ENCODE measurements at regions not wholly inside any gene's neighbourhood (a gene's known extent, or its start where the extent isn't known, plus 50 kb on each side); places are given as distances from the start of the nearest gene placed in this dataset.
"Not testable (repeated sequence)": the region's sequence is repeated elsewhere in the genome, so short reads cannot be mapped to it uniquely, and the experiment has no call there.

DNA sequence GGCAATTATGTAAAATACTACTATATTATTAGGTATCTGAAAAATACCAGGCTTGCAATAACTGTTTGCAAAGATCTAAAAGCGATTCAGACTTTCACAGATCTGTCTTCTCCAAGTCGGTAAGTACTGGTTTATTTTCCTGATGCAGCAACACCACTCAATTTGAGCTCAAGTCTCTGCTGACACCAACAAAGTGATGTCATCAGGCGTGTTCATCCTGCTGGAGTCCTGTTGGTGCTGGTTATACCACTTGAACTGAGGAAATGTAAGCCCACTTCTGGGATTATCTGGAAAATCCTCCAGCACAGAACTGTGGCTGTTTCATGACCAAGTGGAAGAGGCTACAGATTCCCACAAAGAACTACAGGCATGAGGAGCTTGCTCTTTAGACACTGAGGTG, 267.6 kb downstream of the BCL2 start:
- H3K27ac ChIP-seq (ENCODE audit: low read depth, low read length): no peak overlapping the region
- H3K4me1 ChIP-seq (ENCODE audit: control insufficient read depth, insufficient read depth, low read length, unreplicated experiment): no peaks in the 10 kb centered on the region
- no peak overlapping the region for H2AFZ ChIP-seq (ENCODE audit: low read length, unreplicated experiment)
- H3K27me3 ChIP-seq (ENCODE audit: insufficient read depth, low read length): peaks cover 55% of the 10 kb centered on the region
- H3K4me3 ChIP-seq (ENCODE audit: low read depth, low read length): no peak overlapping the region
- no peaks in the 10 kb centered on the region for H3K79me2 ChIP-seq (ENCODE audit: control insufficient read depth, insufficient read depth, low read length, unreplicated experiment)
- H3K36me3 ChIP-seq (ENCODE audit: insufficient read depth, low read length): no peaks in the 10 kb centered on the region

GRCh38 chr18:63050667-63051395, 268.7 kb downstream of the BCL2 start:
- H3K27ac ChIP-seq (ENCODE audit: low read depth, low read length); H3K36me3 ChIP-seq (ENCODE audit: insufficient read depth, low read length): not testable (repeated sequence)
- peaks cover 55% of the 10 kb centered on the region for H3K27me3 ChIP-seq (ENCODE audit: insufficient read depth, low read length)

DNA sequence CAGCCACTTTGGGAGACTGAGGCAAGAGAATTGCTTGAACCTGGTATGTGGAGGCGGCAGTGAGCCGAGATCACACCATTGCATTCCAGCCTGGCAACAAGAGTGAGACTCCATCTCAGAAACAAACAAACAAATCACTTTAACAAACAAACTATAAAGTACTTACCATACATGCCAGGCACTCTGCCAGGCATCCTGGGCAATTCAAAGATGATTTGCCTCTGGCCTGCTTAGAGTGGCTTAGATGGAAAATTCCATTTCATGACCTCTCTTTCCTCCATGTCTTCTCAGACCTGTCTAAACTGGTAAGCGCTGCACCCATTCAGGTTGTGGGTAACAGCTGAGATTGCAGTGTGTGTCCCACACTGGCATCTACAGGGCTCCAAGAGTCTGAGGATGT, 273.2 kb downstream of the BCL2 start:
- Histone ChIP-seq H2AFZ (ENCODE audit: low read length, unreplicated experiment) (no peak overlapping the region), H3K79me2 (ENCODE audit: control insufficient read depth, insufficient read depth, low read length, unreplicated experiment) (no peaks in the 10 kb centered on the region), H3K4me1 (ENCODE audit: control insufficient read depth, insufficient read depth, low read length, unreplicated experiment) (no peaks in the 10 kb centered on the region), H3K36me3 (ENCODE audit: insufficient read depth, low read length) (no peaks in the 10 kb centered on the region), H3K27me3 (ENCODE audit: insufficient read depth, low read length) (peaks cover 33% of the 10 kb centered on the region), H3K4me3 (ENCODE audit: low read depth, low read length) (no peak overlapping the region), H3K27ac (ENCODE audit: low read depth, low read length) (no peak overlapping the region)

More at GRCh38 chr18:63050667-63051395, 268.7 kb downstream of the BCL2 start:
- H3K4me1 ChIP-seq (ENCODE audit: control insufficient read depth, insufficient read depth, low read length, unreplicated experiment); H2AFZ ChIP-seq (ENCODE audit: low read length, unreplicated experiment); H3K79me2 ChIP-seq (ENCODE audit: control insufficient read depth, insufficient read depth, low read length, unreplicated experiment); H3K4me3 ChIP-seq (ENCODE audit: low read depth, low read length): not testable (repeated sequence)

DNA sequence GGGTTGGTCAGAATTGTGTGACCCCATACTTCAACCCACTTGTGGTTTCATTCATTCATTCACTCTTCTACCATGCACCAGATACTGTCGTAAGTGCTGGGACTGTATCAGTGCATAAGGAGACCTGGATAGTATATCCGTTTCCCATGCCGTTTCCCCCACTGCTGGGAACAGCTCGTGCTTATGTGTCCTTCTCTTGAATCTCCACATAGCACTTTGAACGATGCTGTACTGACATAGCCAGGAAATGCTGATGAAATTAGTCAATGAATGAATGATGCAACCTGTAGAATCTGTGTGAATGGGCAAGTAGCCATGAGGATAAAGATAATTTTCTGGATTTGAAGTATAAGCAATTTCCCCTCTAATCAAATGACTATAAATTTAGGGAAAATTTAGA, 276.1 kb downstream of the BCL2 start:
- H3K27ac ChIP-seq (ENCODE audit: low read depth, low read length): no peak overlapping the region
- H3K4me3 ChIP-seq (ENCODE audit: low read depth, low read length): no peak overlapping the region
- H3K4me1 ChIP-seq (ENCODE audit: control insufficient read depth, insufficient read depth, low read length, unreplicated experiment): no peaks in the 10 kb centered on the region
- no peaks in the 10 kb centered on the region for H3K36me3 ChIP-seq (ENCODE audit: insufficient read depth, low read length)
- no peaks in the 10 kb centered on the region for H3K79me2 ChIP-seq (ENCODE audit: control insufficient read depth, insufficient read depth, low read length, unreplicated experiment)
- no peak overlapping the region for H2AFZ ChIP-seq (ENCODE audit: low read length, unreplicated experiment)
- peaks cover 25% of the 10 kb centered on the region for H3K27me3 ChIP-seq (ENCODE audit: insufficient read depth, low read length)

GRCh38 chr18:63042351-63042750, 277.2 kb downstream of the BCL2 start:
- Histone ChIP-seq H3K4me3 (ENCODE audit: low read depth, low read length) (no peak overlapping the region), H3K27me3 (ENCODE audit: insufficient read depth, low read length) (peaks cover 24% of the 10 kb centered on the region), H2AFZ (ENCODE audit: low read length, unreplicated experiment) (no peak overlapping the region), H3K4me1 (ENCODE audit: control insufficient read depth, insufficient read depth, low read length, unreplicated experiment) (no peaks in the 10 kb centered on the region), H3K79me2 (ENCODE audit: control insufficient read depth, insufficient read depth, low read length, unreplicated experiment) (no peaks in the 10 kb centered on the region), H3K36me3 (ENCODE audit: insufficient read depth, low read length) (no peaks in the 10 kb centered on the region), H3K27ac (ENCODE audit: low read depth, low read length) (no peak overlapping the region)

DNA sequence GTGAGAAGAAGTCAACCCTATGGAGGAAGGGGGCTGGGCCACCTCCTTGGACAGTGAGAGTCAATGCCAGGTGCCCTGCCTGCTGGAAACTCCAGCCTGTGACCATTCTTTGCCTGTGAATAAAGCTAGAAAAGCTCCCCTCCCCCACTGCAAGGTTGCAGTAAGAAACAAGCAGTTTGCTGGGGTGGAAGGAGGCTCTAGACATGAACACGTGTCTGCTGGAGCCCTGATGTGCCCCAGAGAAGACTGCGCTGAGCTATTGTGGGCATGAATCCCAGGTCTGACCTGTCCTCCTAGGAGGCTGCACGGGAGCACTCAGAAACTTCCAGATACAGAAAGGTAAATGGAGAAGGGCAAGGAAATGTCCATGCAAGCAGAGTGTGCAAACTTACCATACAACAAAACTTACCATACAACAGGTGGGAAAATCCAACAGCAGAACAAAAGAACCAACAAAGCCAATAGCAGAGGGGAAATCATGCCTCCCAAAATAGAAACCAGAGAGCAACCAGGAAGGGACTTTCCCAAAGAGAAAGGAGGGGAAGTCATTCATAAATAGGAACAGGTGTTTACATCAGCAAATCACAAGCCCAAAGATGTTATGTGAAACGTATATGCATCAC, 278.7 kb downstream of the BCL2 start:
- H3K27ac ChIP-seq (ENCODE audit: low read depth, low read length): no peak overlapping the region
- no peak overlapping the region for H3K4me3 ChIP-seq (ENCODE audit: low read depth, low read length)
- peaks cover 23% of the 10 kb centered on the region for H3K27me3 ChIP-seq (ENCODE audit: insufficient read depth, low read length)
- H2AFZ ChIP-seq (ENCODE audit: low read length, unreplicated experiment): no peak overlapping the region
- H3K36me3 ChIP-seq (ENCODE audit: insufficient read depth, low read length): no peaks in the 10 kb centered on the region
- H3K79me2 ChIP-seq (ENCODE audit: control insufficient read depth, insufficient read depth, low read length, unreplicated experiment): no peaks in the 10 kb centered on the region
- no peaks in the 10 kb centered on the region for H3K4me1 ChIP-seq (ENCODE audit: control insufficient read depth, insufficient read depth, low read length, unreplicated experiment)

DNA sequence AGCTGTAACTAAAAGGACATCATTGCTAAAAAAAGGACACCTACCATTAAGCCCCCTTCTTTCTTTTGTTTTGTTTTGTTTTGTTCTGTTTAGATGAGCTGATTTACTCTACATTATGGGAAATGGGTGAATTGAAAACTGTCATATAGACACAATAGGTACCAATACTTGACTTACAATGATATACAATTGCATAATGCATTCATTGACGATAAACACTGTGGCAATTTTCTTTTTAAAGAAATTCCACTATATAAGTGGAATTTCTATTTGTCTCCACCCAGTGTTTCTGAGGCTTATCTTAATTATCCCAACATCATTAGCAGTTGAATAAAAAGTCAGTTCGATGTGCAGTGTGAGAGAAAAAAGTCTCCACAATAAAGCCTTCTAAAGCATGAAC, 282.1 kb downstream of the BCL2 start:
- Histone ChIP-seq H3K4me3 (ENCODE audit: low read depth, low read length) (no peak overlapping the region), H3K36me3 (ENCODE audit: insufficient read depth, low read length) (no peaks in the 10 kb centered on the region), H3K27ac (ENCODE audit: low read depth, low read length) (no peak overlapping the region), H3K27me3 (ENCODE audit: insufficient read depth, low read length) (peaks cover 23% of the 10 kb centered on the region), H3K4me1 (ENCODE audit: control insufficient read depth, insufficient read depth, low read length, unreplicated experiment) (no peaks in the 10 kb centered on the region), H2AFZ (ENCODE audit: low read length, unreplicated experiment) (no peak overlapping the region), H3K79me2 (ENCODE audit: control insufficient read depth, insufficient read depth, low read length, unreplicated experiment) (no peaks in the 10 kb centered on the region)

DNA sequence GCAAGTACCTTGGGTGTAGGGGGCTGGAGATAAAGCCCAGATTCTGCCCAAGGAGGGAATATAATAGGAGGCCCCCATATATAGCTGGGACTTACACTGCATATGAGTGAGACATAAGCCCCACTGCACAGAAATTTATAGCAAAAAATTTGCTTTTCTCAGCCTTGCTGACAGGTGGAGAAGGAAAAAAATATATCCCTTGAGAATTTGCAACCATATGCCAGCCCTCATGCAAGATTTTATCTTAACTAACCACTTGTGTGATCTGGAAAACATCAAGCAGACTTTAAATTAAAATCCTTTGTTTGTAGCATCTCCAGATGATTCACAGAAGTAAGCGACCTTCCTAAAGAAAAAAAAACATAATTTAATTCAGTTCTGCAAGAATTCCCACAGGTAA, 288.2 kb downstream of the BCL2 start:
- no peak overlapping the region for H3K27ac ChIP-seq (ENCODE audit: low read depth, low read length)

More for the DNA sequence above, 288.2 kb downstream of the BCL2 start:
- Histone ChIP-seq H3K79me2 (ENCODE audit: control insufficient read depth, insufficient read depth, low read length, unreplicated experiment) (no peaks in the 10 kb centered on the region), H2AFZ (ENCODE audit: low read length, unreplicated experiment) (no peak overlapping the region), H3K36me3 (ENCODE audit: insufficient read depth, low read length) (no peaks in the 10 kb centered on the region), H3K4me3 (ENCODE audit: low read depth, low read length) (no peak overlapping the region), H3K4me1 (ENCODE audit: control insufficient read depth, insufficient read depth, low read length, unreplicated experiment) (no peaks in the 10 kb centered on the region), H3K27me3 (ENCODE audit: insufficient read depth, low read length) (peaks cover 24% of the 10 kb centered on the region)

Measured in ACC112 (cell line).